ENCODE measurements at regions not wholly inside any gene's neighbourhood (a gene's known extent, or its start where the extent isn't known, plus 50 kb on each side); places are given as distances from the start of the nearest gene placed in this dataset.

DNA sequence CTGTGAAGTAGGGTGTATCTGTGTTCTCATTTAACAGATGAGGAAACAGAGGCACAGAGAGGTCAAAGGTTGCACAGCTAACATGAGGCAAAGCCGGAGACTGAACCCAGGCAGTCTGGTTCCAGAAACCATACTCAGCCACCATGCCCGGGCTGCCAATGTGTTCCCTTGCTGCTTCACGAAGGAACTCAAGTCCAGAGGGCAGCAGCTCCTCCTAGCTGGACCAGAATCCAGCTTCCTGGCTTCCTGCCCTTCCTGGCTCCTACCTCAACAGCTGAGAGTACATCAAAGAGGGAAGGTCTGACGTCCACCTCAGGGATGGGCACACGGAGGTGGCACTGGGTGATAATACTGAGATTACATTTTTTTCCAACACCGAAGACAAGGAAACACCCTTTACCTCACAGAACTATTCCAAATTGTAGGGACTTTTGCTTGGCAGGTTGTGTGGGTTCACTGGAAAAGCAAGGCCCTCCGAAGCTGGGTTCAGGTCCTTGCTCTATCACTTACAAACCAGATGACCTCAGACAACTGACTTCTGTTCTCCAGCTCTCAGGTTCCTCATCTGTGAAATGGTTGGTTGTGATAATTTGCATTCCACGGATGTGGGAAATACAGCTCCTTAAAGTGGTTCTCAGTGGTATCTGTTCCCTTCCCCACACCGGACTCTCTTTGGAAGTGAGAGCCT, 154.1 kb upstream of the ZMIZ1 start:
- no peak for DNase-seq

DNA sequence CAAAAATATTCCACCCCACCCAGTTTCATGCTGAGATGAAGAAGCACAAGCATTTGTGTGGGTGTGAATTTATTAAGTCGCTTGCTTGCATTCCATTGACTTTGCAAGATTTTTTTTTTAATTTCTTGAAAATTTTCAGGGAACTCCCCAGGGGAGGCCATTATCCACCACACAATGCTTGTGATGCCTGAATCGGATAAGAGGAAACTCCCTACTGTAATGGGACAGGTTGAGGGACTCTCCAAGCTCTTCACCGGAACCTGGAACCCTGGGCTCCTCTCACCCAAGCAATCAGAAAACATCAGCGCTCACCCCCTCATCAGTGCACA, 153.6 kb upstream of the ZMIZ1 start:
- DNase-seq: no peak

DNA sequence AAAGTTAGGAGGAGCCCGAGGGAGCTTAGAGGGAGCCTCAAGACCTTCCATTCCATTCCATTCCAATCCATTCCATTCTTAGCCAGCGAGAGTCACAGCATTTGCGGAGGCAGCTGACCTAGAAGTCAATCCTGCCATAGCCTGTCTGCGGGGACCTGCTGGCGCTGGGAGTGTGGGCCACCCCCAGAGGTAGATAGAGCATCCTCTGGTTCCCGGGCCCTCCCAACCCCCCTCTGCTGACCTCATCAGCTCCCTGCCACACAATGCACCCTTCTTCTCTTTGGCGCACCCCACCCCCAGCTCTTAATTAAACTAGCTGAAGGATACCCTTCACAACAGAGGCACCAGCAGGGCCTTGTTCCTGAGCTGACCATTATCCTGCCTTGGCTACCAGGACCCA, 152.5 kb upstream of the ZMIZ1 start:
- no peak for DNase-seq

DNA sequence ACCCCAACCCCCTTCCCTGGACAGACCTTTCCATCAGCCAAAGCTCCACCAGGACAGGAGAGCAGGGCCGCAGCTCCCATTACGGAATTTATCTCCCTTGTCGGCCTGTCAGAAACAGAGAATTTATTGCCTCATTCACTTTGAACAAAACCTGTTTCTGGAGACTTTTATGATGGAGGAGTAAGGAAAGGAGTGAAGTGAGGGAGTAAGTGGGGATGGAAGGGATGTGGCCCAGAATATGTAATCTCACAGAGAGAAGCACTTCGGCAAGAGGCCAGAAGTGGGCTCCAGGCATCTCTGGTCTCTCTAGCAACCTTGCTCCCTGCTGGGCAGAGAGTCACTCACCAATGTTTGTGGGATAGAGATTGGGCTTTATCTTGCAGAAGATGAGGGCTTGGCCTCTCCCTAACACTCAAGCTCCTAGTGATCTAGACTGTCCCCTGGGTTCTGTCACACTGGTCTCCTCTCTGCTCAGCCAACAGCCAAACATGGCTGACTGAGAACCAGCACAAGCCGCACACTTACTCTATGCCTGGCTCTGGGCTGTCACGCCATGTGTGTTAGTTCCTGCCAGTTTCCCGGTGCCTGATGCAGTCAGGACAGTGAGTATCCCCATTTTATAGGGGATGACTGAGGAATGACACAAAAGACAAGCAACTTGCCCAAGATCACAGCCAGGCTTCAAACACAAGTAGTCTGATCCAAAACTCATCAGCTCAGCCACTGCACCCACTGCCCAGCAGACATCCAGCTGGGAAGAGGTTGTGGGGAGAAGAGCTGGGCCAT, 149.4 kb upstream of the ZMIZ1 start:
- DNase-seq: no peak

GRCh38 chr10:78920011-78920410, 148.8 kb upstream of the ZMIZ1 start:
- no peak for DNase-seq

DNA sequence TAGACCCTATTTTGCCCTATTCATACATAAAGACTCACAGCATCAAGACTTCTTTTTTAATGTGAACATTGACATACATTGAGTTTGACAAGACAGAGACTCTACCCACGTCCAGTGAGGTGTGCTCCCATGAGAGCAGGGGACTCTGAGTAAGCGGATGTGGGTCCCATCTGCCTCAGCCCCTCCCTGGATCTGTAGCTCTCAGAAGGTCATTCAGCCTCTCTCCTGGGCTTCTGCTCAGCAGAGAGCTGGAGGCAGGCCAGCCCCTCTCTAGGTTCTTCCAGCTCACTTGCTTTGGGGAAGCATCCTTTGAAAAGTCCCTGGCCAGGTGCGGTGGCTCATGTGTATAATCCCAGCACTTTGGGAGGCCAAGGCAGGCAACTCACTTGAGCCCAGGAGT, 146.9 kb upstream of the ZMIZ1 start:
- no peak for DNase-seq

DNA sequence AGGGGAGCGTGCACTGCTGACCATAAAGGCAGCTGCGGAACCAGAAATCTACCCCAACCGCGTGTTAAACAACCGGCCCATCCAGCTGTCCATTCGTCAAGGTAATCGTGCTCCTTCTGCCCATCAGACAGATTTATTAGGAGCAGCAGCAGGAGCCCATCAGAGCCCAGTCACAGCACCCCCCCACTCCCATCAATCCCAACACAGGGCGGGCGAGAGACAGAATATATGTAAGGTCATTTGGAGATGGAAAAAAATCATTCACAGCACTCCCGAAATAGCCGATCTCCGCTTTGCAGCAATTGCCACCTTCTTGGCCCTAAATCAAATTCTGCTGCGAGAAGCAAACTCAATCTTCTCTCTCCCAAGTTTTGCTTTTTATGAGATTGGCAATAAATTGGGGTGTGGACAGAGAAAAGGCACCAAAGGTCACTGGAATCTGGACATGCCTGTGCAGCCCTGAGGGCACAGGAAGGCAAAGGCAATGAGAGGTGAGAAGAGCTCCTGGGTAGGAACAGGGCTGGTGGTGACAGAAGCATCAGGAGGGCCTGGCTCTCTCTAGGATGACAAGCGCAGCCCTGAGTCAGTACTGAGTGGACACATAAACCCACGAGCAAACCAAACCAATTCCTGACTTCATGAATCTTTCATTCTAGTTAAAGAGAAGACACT, 145.0 kb upstream of the ZMIZ1 start:
- no peak for DNase-seq

DNA sequence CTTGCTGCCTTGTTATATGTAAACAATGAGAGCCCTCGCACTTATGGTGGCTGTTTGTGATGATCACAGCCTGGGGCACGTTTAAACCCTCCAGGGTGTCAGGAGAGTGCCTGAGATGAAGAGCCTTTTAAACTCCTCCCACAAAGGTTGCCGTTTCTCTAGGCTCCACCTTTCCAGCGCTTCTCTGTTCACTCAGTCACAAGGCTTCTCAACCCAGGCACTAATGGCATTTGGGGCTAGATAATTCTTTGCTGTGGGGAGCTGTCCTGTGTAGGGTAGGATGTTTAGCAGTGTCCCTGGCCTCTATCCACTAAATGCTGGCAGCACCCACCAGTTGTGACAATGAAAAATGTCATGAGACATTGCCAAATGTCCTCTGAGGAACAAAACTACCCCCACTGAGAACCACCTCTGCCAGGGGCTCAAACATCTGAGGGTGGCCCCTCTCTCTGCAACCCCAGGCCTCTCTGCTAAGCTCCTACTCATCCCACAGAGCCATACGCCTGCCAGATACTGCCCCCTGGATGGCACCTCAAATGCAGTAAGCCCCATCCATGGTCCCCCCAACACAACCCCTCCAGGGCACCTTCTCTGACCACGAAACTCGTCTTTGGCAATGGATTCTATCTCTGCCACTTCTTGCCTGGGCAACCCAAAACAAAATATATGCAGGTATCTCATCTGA, 144.3 kb upstream of the ZMIZ1 start:
- DNase-seq: no peak

DNA sequence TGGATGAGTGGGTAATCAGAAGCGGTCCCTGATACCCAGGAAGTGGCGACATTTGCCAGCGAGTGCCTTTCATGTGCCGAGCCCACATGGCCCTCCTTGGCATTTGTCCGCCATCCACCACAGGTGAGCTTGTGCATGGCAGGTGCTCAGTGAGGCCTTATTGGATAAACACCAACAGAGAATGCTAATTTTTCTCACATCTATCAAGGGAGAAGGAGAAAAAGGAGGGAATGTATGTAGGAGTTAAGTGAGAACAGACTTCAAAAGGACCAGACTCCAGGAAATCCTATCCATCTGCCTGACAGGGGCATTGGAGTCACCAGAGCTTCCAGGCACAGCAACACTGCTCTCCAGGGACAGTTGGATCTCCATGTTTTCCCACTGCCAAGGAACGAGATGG, 143.5 kb upstream of the ZMIZ1 start:
- DNase-seq: no peak

DNA sequence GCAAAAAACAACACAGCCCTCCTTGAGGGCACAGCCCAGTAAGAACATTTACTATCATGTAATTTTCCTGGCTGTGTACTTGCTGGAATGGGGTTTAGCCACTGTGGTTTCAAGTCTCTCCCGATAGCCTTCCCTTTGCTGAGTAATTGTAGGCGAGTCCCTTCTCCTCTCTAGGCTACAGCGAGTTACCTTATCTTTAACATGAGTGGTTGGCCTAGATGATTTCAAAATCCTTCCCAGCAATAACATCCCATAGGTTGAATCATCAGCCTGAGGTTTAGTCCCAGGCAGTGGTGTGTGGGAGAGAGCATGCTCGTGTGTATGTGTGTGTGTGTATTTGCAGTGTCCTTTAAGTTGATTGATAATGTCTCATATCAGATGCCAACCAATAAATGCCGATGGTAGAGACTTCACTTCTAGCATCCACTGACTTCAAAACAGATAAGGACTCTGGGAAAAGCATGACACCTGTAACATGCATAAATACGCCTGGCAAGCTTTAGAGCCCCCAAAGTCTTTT, 142.9 kb upstream of the ZMIZ1 start:
- no peak for DNase-seq

DNA sequence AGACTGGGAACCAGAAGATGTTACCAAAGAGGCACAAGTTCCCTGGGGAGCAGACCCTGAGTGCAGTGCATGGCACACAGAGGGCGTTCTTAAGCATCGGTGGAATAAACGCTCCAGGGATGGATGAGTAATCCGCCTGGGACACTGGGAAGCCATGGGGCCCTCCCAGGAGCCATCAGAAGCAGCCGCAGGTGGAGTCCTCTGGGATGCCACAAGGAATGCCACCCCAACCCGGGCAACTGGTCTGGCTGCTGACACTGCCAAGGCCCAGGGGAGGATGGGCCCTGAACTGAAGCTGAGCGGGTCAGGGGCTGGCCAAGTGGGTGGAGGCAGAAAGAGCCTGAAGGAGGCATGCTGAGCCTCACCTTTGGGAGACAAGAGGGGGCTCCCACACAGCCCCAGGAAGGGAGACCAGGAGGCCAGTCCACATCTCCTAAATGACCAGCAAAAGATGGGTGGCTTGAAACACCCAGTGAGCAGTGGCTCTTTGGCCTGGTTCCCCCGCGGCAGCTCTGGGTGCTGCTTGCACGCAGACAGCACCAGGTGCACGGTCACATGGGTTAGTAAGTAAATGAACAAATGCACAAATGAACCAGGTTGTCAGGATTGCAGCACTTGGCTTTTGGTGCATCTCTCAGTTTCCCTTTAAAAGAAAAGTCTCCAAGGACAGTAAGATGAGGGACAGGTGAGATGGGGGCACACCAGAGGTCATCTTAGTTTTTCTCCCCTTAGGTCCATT, 141.3 kb upstream of the ZMIZ1 start:
- DNase-seq: no peak

GRCh38 chr10:78928330-78928729, 140.4 kb upstream of the ZMIZ1 start:
- DNase-seq: no peak

GRCh38 chr10:78929541-78929940, 139.2 kb upstream of the ZMIZ1 start:
- DNase-seq: no peak

GRCh38 chr10:78931321-78932053, 137.3 kb upstream of the ZMIZ1 start:
- no peak for DNase-seq

- DNase-seq: no peak
Observed at GRCh38 chr10:78932054-78932386, 136.7 kb upstream of the ZMIZ1 start.

- DNase-seq: no peak
Observed at GRCh38 chr10:78932861-78933260, 135.9 kb upstream of the ZMIZ1 start.

- DNase-seq: no peak
Observed at GRCh38 chr10:78933828-78934531, 134.8 kb upstream of the ZMIZ1 start.

DNA sequence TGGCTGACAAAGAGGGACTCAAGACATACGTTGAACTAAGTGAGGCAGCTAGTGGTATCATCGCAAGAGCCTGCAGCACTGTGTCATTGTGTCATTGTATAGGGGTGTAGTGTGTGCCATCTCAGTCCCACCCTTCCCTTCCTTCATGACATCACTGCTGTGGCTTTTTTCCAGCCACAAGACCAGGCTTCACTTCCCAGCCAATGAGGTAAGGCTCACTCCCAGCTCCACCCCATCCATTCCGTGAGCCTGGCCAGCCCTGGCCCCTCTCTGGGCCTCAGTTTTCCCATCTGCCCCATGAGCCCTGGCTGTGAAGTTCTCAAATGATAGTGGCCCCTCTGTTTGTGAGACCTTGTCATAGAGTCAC, 134.3 kb upstream of the ZMIZ1 start:
- DNase-seq: no peak

DNA sequence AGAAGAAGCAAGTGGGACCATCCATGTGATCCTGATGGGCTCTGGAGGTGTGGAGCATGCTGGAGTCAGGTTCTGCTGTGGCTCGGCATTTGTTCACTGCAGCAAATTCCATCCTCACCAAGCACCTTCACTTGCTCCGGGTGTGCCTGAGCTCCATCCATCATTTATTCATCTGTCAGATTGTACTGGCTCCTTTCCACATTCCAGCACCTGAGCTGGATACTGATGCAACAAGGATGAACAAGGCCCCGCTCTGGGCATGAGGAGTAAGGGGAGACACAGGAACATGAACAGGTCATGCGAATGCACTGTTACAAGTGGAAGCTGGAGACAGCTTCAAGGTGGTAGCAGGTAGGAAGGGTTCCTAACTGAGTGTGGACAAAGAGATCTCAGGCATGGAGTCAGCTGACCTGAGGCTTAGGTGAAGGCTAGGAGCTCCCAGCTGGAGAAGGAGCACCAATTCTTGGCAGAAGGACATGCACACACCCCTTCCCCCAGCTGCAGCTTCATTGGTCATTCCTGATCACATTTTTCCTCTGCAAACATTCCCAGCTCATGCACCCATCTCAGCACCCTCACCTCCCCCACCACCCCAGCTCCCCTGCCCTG, 133.7 kb upstream of the ZMIZ1 start:
- no peak for DNase-seq

DNA sequence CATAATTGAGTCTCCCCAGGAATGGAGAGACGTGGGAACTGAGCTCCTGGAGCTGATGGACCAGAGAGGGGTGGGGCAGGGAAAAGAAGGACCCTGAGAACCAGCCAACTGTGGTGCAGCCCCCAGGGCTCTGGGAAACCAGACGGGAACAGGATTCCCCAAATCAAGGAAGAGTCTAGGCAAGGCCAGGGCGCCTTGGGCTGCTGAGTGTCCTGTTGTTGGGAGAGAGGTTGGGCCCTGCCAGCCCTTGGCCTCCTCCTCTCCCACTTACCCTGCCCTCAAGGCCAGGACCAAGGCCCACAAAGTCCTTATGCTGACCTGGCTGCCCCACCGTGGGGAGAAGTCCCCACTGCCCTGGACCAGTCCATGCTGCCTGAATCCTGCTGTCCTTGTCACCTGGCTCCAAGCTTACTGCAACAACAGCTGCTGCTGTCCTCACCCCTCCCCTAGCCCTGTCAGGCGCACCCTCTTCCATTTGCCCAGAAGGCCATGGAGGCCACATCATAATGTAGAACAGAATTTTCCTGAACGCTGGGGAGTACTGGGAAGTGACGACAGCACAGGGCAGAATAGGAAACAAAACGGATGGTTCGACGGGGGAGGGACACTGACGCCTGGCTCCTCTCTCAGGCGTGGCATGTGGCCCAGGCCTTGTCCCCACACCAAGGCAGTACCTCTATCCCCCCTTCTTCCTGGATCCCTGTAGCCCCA, 132.9 kb upstream of the ZMIZ1 start:
- DNase-seq: no peak
